ENCODE measurements at regions not wholly inside any gene's neighbourhood (a gene's known extent, or its start where the extent isn't known, plus 50 kb on each side); places are given as distances from the start of the nearest gene placed in this dataset.

DNA sequence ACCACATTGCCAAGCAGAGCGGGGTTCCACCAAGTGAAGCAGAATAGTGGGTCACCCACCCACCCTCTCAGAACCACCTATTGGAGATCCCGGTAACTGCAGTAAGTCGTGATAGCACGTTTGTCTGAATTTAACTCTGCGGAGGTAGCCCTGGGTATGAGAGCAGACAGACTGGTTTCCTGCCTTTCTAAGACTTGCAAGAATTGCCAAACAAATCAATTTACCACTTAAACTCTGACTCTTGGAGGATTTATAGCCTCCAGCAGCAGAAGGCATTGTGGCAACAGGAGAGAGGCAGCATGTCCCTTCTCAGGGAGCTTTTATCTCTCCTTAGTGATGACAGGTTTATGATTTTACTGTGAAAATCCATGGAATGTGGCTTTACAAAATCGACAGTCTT is 287.9 kb upstream of the FMN2 start:
- DNase-seq, result peak; percentile 63

DNA sequence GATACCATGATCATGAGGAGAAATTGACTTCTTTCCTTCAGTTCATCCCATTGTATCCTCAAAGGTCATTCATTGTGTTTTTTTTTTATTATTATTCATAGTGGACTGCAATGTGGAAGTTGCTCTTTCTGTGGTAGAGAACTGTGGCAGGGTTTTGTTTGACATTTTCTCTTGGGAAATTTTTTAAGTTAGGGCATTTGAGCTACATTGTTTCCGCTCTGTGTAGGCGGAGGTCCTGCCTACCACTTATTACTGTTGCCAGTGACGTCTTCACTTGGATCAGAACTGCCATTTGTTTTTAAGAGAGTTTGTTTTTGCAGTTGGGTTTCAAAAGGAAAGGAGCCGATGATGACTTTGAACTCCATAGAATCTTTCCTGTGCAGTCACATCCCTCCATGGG is 287.4 kb upstream of the FMN2 start:
- no peak for DNase-seq

DNA sequence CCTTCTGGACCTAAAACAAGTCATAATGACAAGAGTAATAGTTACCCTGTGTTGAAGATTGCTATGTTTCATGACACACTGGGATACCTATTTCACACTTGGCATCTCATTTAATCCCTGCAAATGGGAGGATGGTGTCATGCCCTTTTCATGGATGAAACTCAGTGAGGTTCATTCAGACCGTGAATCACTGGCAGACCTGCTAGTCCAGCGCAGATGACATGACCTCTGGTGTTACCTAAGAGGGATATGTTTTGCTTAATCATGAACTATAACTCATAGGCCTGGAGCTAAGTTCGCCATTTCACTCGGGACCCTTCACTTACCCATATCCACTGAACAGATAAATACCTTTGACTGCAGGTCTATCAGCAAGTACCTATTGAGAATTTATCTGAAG is 286.6 kb upstream of the FMN2 start:
- DNase-seq, result no peak

DNA sequence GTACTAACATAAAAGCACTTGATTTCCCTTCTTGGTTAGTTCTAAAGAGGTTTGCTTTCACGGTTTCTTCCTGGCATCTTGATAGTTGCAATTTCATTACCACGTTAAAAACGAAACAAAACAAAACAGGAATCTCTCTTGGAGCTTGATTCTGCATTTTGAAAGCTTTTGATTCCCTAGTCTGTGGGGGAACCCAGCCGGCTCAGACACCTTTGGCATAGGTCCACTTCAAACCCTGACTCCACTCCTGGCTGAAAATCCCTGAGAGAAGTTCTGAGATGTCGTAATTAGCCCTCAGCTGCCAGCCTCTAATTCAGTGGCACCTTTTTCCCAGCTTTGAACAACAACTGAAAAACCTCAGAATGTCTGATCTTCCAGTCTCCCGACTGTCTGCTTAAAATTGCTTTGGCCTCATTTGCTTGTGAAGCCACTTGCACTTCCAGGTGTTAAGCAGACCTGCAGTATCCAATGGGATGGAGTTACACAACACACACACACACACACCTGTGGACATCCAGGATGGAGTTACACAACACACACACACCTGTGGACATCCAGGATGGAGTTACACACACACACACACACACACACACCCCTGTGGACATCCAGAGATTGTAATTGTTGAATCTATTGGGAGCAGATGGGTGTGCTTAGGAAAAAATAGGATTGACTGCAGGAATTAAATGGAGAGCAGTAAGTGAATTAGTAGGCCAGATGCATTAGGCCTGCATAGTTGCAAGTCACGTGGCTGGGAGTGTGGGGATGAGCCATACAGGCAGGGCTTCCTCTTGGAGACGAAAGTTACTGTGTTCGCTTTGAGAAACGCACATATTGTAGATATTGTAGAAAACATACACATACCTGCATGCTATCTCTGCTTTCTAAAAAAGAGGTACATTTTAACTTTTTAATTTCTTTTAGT is 285.6 kb upstream of the FMN2 start:
- no peak for DNase-seq

GRCh38 chr1:239806897-239807296 is 284.8 kb upstream of the FMN2 start:
- DNase-seq, result no peak

- DNase-seq, result no peak
These were observed 284.3 kb upstream of the FMN2 start for GRCh38 chr1:239807361-239807760.

- DNase-seq, result peak; percentile 86
These were observed 281.6 kb upstream of the FMN2 start for GRCh38 chr1:239810061-239810481.

GRCh38 chr1:239811211-239811885 is 280.3 kb upstream of the FMN2 start:
- peak; percentile 48 for DNase-seq

DNA sequence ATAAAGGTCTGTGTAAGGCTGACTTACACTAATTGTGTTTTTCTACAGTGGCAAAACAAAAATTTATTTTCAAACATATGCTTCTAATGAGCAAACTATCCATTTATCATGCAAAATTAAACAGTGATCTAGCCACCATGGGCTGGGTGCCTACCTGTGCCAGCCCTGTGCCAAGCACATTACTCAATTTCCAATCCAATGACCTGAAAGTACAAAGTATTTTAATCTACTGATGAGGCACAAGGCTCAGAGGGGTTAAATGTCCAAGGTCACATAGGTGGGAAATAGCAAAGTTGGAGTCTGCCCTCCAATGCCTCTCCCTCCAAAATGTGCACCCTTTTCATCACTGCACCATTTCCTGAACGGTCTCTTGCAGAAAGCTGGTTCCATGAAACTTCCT is 279.1 kb upstream of the FMN2 start:
- DNase-seq, result no peak

- peak; percentile 90 for DNase-seq
These were observed 277.3 kb upstream of the FMN2 start for GRCh38 chr1:239814306-239814881.

- DNase-seq, result no peak
These were observed 276.6 kb upstream of the FMN2 start for GRCh38 chr1:239815074-239815473.

DNA sequence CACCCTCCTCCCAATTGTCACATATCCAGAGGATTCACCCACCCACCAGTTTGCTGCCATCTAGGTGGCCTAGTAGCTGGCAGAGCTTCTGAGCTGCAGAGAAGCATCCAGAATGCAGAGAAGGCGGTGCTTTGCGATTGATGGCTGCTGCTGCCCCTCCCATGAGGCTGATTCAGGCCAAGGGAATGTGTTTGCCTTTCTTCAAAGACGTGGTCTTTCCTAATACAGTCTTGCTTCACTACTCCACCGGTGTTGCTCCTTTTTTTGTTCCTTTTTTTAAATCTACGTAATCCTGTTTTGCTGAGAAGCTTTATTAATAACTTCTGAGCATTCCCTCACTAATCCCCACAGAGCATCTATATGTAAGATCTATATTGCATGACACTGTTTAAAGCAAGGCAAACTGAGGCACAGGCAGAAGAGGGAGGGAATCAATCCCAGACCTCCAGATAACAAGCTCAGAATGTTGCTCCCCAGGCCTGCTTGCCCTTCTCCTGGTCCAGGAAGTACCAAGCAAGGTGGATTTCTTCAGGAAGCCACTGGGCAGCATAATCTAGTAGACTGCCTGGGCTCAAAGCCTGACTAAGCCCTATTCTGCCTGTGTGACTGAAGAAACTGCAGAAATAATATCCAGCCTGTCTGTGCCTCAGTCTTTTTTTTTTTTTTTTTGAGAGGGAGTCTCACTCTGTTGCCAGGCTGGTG is 275.5 kb upstream of the FMN2 start:
- peak; percentile 87 for DNase-seq

DNA sequence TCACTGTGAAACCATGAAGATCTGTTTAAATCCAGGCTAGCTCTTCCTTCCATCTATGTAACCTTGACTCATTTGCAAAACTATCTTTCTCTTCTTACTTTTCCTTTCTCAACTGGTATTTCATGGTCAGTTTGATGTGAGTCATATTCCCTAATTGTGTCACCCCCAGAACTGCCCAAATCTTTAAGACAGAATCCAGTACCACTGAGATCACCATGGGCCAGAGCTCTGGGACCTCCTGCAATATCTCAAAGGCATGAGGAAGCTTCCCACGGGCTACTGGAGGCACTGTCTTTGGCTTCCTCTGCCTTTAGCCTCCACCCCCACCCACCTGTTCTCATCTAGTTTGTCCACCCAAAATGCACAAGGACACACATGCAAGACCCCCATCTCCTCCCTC is 274.4 kb upstream of the FMN2 start:
- DNase-seq, result peak; percentile 20

GRCh38 chr1:239817801-239818200 is 273.9 kb upstream of the FMN2 start:
- no peak for DNase-seq

DNA sequence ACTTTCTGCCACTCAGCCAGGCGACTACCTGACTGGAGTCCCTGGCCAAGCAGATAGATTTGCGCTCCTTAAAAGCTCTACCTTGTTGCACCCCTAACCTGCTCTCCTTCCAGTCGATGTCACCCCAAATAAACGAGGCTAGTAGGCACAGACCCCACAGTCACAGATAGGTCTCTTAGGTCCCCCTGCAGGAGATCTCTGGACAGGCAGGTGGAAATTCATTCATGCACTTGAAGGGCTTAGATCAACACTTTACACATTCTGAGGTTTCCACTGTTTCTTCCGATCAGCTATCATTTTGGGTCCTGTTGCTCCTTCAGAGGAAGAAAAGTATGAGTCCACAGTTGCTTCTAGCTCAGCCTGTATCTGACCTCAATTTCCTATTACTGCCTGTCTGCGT is 272.6 kb upstream of the FMN2 start:
- DNase-seq, result no peak

DNA sequence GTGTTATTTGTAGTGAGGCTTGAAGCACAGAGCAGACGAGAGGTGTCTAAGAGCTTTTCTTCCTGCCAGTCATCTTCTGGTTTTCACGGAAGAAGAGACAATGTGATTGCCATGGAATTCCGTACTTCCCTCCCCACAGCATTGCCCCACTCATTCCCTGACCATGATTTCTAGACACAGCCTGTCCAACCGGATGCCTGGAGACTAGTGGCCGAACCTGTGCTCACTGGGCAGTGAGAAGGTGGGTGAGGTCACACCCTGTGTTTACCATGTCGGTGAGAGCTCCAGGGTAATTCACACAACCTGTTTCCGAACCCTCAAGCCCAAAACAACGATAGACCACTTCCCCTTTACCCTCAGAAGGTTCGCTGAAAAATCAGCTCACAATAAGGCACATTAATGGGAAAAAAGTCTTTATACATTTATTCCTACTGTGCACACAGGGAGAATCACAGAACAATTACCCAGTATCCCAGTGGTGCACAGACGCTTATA is 271.9 kb upstream of the FMN2 start:
- DNase-seq, result no peak

DNA sequence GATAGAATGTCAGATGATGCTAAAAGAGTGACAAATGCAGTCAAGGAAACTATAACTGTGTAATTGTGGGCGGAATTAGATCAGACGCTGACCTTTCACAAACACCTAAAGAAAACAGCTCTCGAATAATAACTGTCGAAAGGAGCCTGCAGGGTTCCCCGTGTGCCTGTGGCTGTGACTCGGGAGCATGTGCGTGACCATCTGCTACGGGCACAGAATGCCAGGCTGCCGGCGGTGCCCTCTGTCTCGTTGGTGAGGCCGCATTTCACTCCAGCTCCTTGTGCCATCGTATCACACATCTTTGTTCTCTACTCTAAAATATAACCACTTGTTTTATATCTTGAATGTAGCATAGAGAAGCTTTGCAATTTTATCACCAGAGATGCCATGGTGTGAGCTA is 267.8 kb upstream of the FMN2 start:
- DNase-seq, result no peak

DNA sequence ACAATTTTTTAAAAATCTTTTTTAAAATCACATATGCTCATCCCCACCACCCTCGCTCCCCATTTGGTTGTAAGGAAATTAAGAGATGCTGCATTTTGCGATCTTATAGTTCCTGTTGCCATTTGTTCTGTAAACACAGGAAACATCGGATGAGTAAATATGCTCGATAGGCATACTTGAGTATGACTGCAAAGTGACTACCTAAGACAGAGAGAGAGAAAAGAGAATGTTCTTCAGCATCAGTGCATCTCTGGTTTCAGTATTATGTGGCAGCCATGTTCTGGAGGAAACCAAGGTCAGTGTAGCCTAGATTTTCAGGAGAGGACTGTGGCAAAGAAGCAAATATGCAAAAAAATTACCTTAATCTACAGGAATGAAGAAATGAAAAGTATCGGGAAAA is 265.5 kb upstream of the FMN2 start:
- DNase-seq, result no peak

GRCh38 chr1:239826736-239827135 is 264.9 kb upstream of the FMN2 start:
- no peak for DNase-seq

- no peak for DNase-seq
These were observed 262.1 kb upstream of the FMN2 start for GRCh38 chr1:239829535-239829934.

DNA sequence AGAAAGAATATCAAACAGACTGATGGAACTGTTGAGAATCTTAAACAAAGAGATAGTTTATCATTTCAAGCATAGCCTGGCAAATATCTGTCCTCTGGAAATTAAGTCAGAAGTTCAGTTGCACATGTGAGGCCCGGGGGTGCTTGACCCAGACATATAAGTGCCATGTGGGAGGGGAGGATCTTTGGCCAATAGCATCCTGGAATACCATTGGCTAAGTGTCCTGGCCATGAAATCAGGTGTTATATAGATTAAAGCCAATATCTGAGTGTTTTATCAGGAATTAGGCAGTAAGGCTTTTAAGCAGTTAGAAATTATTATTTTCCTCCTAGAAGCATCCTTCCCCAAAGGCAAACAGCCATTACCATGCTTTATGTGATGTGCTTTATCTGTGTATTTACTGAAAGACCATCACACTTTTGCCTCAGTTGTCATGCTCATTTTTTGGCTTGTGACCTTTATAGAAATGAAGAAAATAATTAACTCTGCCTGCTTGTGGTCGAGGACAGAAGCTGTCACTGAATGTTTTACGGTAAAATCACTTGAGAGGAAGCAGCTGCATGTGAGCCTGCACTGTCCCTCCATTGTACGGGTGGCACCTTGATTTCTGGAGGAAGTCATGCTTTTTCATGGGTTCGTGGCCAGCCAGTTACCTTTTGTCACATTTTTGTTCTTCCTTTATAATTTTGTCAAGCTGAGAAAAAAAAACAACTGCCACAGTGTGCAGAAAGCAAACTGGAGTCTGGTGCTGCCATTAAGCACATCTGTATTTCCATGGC is 259.9 kb upstream of the FMN2 start:
- no peak for DNase-seq

GRCh38 chr1:239833723-239834122 is 258.0 kb upstream of the FMN2 start:
- no peak for DNase-seq

All from fibroblast of upper back skin (primary cell).